HG02798 (cell line): ENCODE measurements at regions not wholly inside any gene's neighbourhood (a gene's known extent, or its start where the extent isn't known, plus 50 kb on each side); places are given as distances from the start of the nearest gene placed in this dataset.

ENCODE experiments used
- ATAC-seq: cut with Tn5 transposase; IDR thresholded peaks from one replicate; pipeline ENCODE4 v1.9.1; 2021; ENCODE audit warnings: mild to moderate bottlenecking; ENCODE audit not compliant: unreplicated experiment, poor library complexity

DNA sequence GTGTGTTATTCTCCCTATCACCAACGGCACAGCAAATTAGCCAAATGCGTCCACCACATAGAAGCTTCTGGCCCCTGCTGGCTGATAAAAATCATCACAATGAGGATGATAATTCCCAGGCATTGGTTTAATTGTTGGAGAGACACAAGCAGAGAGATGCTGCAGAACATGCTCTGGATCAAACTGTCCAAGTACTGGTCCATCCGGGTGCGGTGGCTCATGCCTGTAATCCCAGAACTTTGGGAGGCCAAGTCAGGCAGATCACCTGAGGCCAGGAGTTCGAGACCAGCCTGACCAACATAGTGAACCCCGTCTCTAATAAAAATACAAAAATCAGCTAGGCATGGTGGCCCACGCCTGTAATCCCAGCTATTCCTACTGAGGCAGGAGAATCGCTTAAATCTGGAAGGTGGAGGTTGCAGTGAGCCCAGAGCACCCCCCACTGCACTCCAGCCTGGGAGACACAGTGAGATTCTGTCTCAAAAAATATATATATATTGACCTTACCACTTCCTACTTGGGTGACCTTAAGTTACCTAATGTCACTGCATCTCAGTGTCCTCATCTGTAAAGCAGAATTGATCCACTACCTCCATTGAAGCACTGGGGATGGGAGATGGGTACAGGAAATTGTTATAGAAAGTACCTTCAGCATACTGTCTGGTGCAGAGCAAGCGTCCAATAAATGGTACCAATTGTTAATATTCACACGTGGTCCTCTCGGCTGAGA, 83.7 kb upstream of the EGLN3 start:
- no peak for ATAC-seq

DNA sequence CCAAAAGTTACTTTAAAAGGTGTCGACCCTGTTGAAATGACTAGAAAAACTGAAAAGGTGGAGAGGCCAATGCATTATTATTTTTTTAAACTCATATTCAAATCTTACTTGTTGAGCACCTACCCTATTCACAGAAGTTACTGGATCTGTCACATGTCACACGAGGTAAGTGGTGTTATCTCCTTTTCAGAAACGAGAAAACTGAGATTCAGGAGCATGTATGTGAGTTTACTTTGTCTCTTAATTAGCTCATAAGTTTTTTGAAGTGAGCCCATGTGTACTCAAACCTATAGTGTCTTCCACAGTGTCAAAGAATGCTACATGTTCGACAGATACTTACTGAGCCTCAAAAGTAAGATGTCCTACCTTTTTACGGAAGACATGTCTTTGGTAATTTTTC, 81.8 kb upstream of the EGLN3 start:
- ATAC-seq, result no peak

DNA sequence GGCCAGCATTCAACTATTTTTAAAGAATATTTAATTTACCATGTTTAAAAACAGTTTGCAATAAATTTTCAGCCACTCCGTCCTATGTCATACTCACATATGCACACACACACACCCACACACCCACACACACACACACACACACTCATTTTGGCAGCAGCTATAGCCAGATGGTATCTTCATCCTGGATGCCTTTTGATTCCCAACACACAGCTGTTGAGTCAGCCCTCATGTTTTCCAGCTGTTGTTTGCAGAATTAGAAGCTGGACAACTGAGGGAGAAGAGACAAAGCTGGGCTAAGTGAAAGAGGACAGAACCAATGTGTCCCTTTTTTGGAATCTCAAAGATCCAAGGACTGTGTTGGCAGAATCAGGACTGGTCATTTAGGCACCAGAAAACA, 80.0 kb upstream of the EGLN3 start:
- no peak for ATAC-seq

DNA sequence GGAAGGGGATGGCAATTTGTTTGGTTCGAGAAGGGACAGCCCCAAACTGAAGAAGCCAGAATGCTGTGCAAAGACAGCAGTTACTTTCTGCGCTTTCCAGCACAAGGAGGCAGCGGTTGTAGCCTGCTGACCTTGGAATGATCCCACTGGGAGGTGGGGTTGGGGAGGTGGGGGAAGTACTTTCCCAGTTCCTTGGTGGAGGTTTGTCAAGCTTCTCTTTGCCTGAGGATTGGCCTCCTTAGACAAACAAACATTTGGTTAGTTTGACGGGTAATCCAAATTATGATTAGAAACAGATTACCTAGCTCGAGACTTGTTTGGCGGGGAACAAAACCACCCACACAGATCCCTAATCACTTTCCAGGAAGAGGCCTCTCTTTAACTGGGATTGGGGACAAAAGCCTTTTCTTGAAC, 79.1 kb upstream of the EGLN3 start:
- ATAC-seq, result no peak

DNA sequence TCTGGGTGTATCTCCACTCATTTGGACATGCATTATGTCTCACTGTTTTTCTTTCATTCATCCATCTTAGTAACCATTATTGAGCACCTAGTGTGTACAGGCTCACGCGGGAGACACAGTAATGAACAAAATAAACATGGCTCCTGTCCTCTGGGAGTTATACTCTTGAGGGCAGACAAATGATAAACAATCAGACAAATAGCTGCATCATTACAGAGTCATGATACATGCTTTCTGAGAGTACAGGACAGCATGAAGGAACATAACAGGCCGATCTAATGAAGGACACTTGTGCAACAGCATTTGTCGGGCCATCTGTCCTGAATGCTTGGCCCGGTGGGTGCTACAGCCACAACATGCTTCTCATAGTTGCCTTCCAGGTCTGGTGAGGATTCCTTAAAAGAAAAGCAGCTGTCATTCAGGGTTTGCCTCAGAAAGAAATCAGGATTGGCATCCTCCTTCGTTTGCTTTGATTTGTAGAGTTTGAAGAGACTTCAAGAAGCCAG, 77.2 kb upstream of the EGLN3 start:
- no peak for ATAC-seq

DNA sequence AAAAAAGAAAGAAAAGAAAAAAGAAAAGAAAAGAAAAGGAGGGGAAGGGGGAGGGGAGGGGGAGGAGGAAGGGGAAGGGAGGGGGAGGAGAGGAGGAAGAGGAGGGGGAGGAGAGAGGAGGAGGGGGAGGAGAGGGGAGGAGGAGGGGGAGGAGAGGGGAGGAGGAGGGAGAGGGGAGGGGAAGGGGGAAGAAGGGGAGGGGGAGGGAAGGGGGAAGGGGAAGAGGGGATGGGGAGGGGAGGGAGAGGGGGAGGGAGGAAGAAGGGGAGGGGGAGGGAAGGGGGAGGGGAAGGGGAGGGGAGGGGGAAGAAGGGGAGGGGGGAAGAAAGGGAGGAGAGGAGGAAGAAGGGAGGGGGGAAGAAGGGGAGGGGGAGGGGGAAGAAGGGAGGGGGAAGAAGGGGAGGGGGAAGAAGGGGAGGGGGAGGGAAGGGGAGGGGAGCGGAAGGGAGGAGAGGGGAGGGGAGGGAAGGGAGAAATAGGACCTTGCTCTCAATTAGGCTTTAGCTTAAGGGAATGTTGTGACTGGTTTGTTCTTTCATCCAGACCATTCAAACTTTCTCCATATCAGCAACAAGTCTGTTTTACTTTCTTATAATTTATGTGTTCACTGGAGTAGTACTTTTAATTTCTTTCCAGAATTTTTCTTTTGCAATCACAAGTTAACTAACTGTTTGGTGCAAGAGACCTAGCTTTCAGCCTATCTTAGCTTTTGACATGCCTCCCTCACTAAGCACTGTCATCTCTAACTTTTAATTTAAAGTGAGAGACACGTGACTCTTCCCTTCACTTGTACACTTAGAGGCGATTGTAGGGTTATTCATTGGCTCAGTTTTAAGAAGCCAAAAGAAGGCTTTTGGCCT, 76.5 kb upstream of the EGLN3 start:
- no peak for ATAC-seq

DNA sequence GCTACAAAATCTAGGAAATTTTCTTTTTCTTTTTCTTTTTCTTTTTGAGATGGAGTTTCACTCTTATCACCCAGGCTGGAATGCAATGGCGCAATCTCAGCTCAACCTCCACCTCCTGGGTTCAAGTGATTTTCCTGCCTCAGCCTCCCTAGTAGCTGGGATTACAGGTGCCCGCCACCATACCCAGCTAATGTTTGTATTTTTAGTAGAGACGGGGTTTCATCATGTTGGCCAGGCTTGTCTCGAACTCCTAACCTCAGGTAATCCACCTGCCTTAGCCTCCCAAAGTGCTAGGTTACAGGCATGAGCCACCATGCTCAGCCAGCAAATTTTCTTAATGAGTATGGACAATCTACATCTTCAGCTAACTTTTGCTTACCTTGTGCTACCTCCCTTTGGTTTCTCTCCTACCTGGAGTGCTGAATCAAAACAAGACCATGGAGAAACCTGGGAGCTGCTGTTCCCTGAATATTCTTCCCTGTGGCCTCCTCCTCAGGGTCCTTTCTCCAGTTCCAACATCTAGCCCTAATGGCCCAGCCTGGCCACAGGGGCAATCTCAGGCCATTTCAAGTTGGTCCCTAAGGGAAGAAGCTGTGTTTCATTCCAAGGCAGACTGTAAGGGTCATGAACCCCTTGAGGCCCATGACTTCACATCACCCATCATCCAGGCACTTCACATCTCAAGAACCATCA, 74.6 kb upstream of the EGLN3 start:
- no peak for ATAC-seq

DNA sequence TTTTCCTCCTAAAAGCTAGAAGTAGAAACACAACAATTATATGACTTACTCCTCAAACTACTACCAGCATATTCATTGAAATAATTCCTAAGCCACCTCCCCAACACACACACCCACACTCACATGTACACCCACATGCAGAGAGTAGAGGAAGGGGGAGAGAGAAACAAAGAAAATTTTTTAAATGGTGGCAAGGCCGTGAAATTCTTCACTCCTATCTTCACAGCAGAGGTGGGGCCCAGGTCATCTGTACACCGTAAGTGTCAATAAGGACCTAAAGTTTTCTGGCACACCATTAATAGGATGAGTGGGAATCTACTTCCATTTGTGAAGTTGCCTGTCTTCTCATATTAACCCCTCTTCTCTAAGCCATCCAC, 73.9 kb upstream of the EGLN3 start:
- ATAC-seq, result no peak

DNA sequence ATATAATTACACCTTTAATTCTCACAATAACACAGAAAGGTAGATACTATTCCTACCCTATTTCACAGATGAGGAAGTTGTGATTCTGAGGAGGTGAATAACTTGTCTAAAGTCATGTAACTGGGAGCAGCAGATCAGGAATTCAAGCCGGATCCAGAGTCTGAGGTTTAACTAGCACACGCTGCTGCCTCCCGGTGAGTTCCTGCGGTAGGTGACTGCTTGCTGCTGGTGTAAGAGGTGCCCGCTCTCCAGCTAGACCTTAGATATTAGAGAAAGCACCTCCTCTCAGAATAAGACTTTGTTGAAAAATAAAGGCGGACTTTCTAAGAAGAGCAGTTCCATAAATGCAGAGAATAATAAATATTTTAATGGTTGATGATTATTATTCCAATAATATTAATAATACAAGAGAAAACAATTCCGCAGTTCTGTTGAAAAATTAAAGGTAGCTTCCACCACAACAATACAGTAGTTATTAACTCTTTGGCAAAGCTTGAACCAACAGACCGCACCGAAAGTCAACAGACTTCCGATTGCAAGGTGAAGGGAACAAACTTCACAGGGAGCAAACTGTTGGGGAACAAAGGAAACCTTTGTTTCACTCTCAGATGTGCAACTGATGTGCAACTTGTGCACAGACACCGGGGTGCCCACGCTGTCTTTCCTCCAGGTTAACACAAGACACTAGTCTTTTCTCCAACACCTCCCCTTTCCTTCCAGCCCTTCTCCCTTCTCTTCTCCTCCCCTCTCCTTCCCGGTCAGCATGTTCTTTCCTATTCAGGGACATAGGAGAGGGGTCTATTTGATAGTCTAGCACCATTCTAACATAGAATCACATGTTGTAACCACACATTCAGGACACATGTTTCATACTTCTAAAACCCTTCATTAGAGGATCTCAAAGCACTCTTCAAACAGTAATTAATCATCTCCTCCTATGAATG, 73.2 kb upstream of the EGLN3 start:
- no peak for ATAC-seq

DNA sequence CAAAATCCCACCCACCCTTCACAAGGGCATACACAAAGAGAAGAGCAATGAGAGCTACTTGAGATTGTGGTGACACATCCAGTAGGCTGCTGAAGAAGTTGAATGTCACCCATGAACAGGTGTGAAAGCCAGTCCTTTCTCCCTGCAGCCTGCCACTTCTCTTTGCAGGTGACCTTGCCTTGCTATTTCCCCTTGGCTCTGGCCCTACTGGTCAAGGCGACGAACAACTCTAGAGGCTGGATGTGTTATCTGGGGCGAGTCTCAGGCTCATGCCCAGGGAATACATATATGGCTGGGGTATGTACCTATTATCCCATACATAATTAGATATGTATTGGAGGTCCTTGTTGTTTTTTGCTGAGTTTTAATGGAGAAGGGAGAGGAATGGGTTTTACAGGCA, 70.2 kb upstream of the EGLN3 start:
- no peak for ATAC-seq

DNA sequence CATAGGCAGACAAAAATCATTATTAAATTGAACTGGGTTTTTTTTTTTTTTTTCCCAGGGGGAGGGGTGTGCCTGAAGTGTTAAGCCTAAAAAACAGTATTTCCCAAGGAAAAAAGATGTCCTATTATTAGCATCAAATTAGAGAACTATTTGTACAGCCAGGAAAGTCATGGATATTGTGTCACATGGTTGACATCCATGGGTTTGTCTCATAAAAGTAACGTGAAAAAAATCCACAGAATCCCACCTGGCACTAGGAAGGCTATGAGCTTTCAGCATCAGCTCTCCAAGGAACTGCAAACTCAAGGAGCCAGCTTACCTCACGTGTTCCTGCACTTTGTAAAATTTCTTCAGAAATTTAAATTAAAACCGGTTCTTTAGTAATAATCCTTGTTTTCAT, 69.1 kb upstream of the EGLN3 start:
- ATAC-seq, result no peak

DNA sequence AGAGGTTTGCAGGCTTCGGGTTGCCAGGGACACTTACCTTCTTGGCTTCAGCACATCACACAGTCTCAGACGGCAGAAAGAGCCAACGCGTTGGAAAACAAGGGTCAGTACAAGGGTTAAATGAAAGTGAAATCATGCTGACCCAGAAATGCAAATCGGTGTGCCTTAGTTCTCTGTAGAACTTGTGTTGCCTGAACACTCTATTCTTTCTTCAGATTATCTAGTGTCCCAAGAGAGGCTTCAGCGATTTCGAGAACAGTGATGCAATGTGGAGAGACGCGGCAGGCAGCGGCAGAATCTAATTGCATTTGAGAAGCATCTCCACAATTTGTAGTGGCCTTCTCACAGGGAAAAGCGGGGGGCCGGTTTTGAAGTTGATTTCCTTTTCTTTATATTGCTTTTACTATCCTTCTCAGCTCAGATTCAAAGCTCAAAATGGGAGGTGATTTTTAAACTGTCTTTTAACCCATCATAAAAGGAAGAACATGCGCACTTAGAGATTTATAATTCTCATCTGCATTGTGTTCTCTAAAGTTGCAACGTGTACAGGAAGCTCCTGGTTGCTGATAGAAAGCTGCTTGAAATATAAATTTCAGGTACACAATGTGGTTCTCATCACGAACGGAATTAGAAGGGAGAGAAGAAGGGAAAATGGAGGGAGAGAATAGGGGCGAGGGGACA, 67.8 kb upstream of the EGLN3 start:
- no peak for ATAC-seq

DNA sequence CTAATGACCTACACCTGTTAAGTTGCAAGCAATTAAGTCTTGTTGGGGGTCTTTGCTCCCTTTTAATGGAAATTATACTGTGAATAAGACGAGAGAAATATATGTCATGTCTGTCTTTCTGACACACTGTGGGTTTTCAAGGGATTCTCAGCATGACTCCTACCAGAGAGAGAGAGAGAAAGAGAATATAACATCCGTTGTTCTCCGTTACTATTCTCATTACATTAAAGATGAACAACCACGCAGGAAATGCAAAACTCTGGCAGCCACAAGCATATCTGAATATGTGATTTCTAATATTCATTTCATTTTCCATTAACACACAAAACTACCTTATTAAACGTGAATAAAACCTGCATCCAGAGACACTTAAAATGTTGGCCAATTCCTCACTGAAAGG, 67.3 kb upstream of the EGLN3 start:
- no peak for ATAC-seq

DNA sequence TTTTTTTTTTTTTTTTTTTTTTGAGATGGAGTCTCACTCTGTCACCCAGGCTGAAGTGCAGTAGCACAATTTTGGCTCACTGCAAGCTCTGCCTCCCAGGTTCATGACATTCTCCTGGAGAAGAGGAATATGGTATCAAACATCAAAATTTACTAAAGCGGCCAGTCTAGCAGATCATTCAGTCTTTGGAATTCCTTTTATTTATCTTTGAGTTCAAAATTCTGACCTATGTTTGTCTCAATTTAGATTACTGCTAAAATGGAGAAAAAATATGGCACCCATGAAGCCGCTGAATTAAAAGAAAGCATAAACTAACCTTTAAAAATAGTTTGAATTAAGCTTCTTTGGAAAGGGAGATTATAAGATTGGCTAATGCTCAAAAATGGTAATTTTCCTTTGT, 64.5 kb upstream of the EGLN3 start:
- ATAC-seq, result no peak

DNA sequence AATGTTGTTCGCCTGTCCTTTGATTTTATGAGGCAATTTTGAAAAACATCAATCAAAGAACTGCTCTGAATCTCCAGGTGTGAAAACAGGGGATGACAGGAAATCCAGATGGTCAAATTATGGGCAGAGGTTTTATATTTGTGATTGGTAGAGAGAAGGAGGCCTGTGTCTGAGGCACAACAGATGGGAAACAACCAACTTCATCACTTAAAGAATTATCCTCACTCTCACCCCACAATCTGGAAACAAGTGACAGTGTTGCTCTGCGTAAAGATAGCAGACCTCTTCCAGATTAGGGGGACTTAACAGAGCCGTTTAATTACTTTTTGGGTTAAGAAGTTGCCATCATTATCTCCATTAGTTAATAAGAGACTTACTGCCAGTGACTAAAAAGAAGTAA, 64.1 kb upstream of the EGLN3 start:
- ATAC-seq, result no peak

DNA sequence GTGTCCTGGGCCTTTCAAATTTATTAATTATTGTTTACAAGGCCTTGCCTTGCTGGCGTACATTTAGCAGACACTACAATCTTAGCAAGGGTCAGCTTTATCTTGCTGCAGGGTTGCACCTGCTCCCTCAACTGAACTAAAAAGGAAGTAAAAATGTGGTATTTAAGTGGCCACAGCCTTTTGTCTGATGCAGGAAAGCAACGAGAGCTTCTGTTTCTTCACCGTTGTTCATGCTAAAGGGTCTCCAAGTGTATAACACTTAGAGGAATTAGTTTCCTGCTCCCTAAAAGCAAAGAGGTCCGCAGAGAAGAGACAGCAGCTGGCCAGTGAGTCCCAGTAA, 62.8 kb upstream of the EGLN3 start:
- ATAC-seq, result peak; percentile 66

DNA sequence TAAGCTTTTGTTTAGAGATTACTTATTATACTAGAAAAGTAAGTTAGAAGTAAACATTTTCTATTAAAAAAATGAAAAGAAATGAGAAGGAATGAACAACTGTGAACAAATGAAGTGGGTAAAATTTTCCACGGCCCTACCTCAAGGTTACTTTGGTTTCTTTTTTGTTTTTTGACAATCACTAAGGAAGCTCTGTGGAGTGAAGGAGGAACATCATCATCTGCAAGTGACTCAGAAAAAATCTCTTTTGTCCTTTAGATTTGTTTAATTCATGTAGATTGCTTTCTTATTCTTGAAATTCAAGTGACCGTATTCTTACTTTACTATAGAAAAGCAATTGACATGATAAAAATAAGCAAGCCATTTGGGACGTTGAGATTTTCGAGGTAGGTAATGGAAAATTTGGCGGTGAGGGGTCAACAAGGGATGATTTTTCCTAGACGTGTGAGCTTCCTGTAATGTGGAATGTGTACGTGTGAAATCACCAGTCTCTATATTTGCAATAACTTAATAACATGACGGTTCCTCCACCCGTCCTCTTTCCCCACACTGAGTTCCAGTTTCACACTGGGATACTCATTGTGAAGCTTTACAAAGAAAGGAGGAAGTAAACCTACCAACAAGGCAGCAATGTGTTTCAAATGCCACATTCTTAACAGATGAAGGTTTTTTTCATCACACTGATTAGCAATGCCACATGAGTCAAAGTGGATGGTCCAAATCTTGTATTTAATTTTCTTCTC, 62.3 kb upstream of the EGLN3 start:
- peak; percentile 74 for ATAC-seq

DNA sequence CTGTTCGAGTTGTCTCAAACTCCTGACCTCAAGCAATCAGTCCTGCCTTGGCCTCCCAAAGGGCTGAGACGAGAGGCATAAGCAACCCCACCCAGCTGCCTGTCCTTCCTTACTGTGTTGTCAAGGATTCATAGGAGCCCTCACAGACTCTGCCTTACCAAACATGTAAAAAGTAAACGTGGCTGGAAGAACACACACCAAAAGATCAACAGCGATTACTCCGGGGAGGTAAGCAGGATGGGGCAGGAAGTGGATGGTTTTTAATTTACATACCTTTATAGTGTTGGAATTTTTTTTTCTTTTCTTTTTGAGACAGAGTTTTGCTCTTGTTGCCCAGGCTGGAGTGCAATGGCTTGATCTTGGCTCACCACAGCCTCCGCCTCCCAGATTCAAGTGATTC, 61.5 kb upstream of the EGLN3 start:
- no peak for ATAC-seq

DNA sequence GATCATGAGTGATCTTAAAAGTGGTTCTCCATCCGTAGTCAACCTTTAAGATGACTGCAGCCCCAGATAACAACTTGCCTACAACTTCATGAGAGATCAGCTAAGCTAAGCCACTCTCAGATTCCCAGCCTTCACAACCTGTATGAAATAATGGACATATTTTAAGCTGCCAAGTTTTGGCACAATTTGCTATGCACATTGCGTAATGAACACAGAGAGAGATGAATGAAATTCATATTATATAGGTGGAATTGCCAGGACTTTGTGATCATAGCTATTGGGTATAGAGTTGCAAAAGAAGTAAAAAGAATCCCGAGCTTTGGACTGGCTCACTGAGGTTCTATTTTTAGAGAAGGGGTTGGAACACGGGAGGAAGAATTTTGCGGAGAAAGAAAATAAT, 59.1 kb upstream of the EGLN3 start:
- no peak for ATAC-seq
